IMR-90 (cell line): ENCODE measurements at regions not wholly inside any gene's neighbourhood (a gene's known extent, or its start where the extent isn't known, plus 50 kb on each side); places are given as distances from the start of the nearest gene placed in this dataset.

Source experiments
- ATAC-seq: fragments of 200-7000 bp; cut with Tn5 transposase; 2 replicates; pipeline ENCODE4 v1.9.1; 2020; ENCODE audit warnings: low read depth, mild to moderate bottlenecking, moderate library complexity
- BruUV-seq: library from RNA; stranded (reverse); fragments of 400-500 nt; replicated peaks from 2 replicates; lab custom pipeline; 2021; lab: Mats Ljungman, UMichigan
- CTCF ChIA-PET: fragments of 300-600 bp; formaldehyde crosslinking; extraction: SDS; loops from one replicate; lab custom pipeline; 2021; ENCODE audit warnings: antibody characterized with exemption; lab: Yijun Ruan, JAX
- POLR2A ChIA-PET: fragments of 300-600 bp; sonication (Branson Sonifier 250); formaldehyde crosslinking; loops from one replicate; lab custom pipeline; 2022; ENCODE audit warnings: antibody characterized with exemption; ENCODE audit not compliant: unreplicated experiment; lab: Charles Lee
- DNase-seq: peaks from one replicate; pipeline ENCODE4 v3.0.0; 2013
- H2AFZ ChIP-seq: replicated peaks from 2 replicates; pipeline ENCODE3; 2013; ENCODE audit warnings: low read length, mild to moderate bottlenecking; ENCODE audit not compliant: poor library complexity
- H2AK5ac ChIP-seq: 2 replicates; pipeline ENCODE4 v1.6.1; 2013; ENCODE audit warnings: low read depth, low read length, inconsistent platforms
- H2AK9ac ChIP-seq: replicated peaks from 2 replicates; pipeline ENCODE3; 2013; ENCODE audit warnings: mild to moderate bottlenecking, low read depth, low read length, moderate library complexity; ENCODE audit not compliant: poor library complexity
- H2BK120ac ChIP-seq: 2 replicates; pipeline ENCODE4 v1.6.1; 2013; ENCODE audit warnings: low read depth, low read length, inconsistent platforms
- H2BK15ac ChIP-seq: 3 replicates; pipeline ENCODE4 v1.6.1; 2013; ENCODE audit warnings: low read depth, low read length, inconsistent platforms
- H2BK20ac ChIP-seq: 2 replicates; pipeline ENCODE4 v1.6.1; 2013; ENCODE audit warnings: low read depth, mild to moderate bottlenecking, inconsistent platforms, low read length, moderate library complexity
- H2BK5ac ChIP-seq: 2 replicates; pipeline ENCODE4 v1.6.1; 2013; ENCODE audit warnings: mild to moderate bottlenecking, low read depth, low read length, inconsistent platforms; ENCODE audit not compliant: poor library complexity, severe bottlenecking
- H3K14ac ChIP-seq: replicated peaks from 2 replicates; pipeline ENCODE4 v1.6.1; 2013; ENCODE audit warnings: low read depth, low read length, inconsistent platforms
- H3K18ac ChIP-seq: 2 replicates; pipeline ENCODE4 v1.6.1; 2013; ENCODE audit warnings: low read depth, low read length, control low read depth
- H3K23ac ChIP-seq: 2 replicates; pipeline ENCODE4 v1.6.1; 2013; ENCODE audit warnings: low read depth, low read length, inconsistent platforms
- H3K27ac ChIP-seq: 2 replicates; pipeline ENCODE4 v1.5.1; 2013; ENCODE audit warnings: mild to moderate bottlenecking, control low read depth, low read length; ENCODE audit not compliant: insufficient read depth
- H3K27me3 ChIP-seq: 2 replicates; pipeline ENCODE4 v1.6.1; 2013; ENCODE audit warnings: low read length; ENCODE audit not compliant: control insufficient read depth, insufficient read depth
- H3K36me3 ChIP-seq: 2 replicates; pipeline ENCODE4 v1.6.1; 2013; ENCODE audit warnings: low read length, mixed read lengths; ENCODE audit not compliant: control insufficient read depth, insufficient read depth
- H3K4ac ChIP-seq: 2 replicates; pipeline ENCODE4 v1.6.1; 2013; ENCODE audit warnings: low read depth, low read length, inconsistent platforms
- H3K4me1 ChIP-seq: 2 replicates; pipeline ENCODE4 v1.6.1; 2013; ENCODE audit warnings: low read length, mixed read lengths; ENCODE audit not compliant: control insufficient read depth, insufficient read depth
- H3K4me2 ChIP-seq: 2 replicates; pipeline ENCODE4 v1.6.1; 2013; ENCODE audit warnings: low read depth, mild to moderate bottlenecking, control low read depth, low read length, moderate library complexity
- H3K4me3 ChIP-seq: 2 replicates; pipeline ENCODE4 v1.5.1; 2013; ENCODE audit warnings: low read depth, mild to moderate bottlenecking, control low read depth, low read length, moderate library complexity; ENCODE audit not compliant: insufficient read depth
- H3K56ac ChIP-seq: 2 replicates; pipeline ENCODE4 v1.6.1; 2013; ENCODE audit warnings: low read length, inconsistent platforms; ENCODE audit not compliant: insufficient read depth; ENCODE audit errors: extremely low read depth
- H3K79me1 ChIP-seq, 2 experiments: 2 replicates each; pipeline ENCODE4 v1.6.1; 2013; ENCODE audit warnings: low read length in 2 of 2, inconsistent platforms in 1 of 2, low read depth in 1 of 2
- H3K9ac ChIP-seq: 2 replicates; pipeline ENCODE4 v1.6.1; 2013; ENCODE audit warnings: low read depth, low read length, control low read depth
- H3K9me1 ChIP-seq: 2 replicates; pipeline ENCODE4 v1.6.1; 2013; ENCODE audit warnings: low read length, inconsistent platforms; ENCODE audit not compliant: insufficient read depth
- H3K9me3 ChIP-seq: 2 replicates; pipeline ENCODE4 v1.6.1; 2013; ENCODE audit warnings: low read length; ENCODE audit not compliant: control insufficient read depth, insufficient read depth
- H4K20me1 ChIP-seq: 2 replicates; pipeline ENCODE4 v1.6.1; 2013; ENCODE audit warnings: low read length, inconsistent platforms; ENCODE audit not compliant: insufficient read depth
- H4K5ac ChIP-seq: 2 replicates; pipeline ENCODE4 v1.6.1; 2013; ENCODE audit warnings: mild to moderate bottlenecking, low read depth, low read length, control low read depth
- H4K8ac ChIP-seq, 2 experiments: 2 replicates each; pipeline ENCODE4 v1.6.1; 2013; ENCODE audit warnings: low read depth in 2 of 2, low read length in 2 of 2, control low read depth in 1 of 2, inconsistent platforms in 1 of 2
- H4K91ac ChIP-seq: 2 replicates; pipeline ENCODE4 v1.6.1; 2013; ENCODE audit warnings: low read depth, low read length, inconsistent platforms; ENCODE audit not compliant: insufficient read depth
- BHLHE40 ChIP-seq: fragments of 150-350 bp; IDR thresholded peaks from 2 replicates; pipeline ENCODE4 v1.6.1; 2016; ENCODE audit warnings: mild to moderate bottlenecking, low read depth, low read length
- MAFK ChIP-seq: IDR thresholded peaks from 2 replicates; pipeline ENCODE4 v1.6.1; 2012; ENCODE audit warnings: low read depth, low read length, improper control_type of control experiment
- dilution Hi-C: fragments of 300-500 bp; cut with HindIII; formaldehyde crosslinking; loops from one replicate; pipeline ENCODE4 v1.14.3; 2018; ENCODE audit warnings: low sequenced_read_pairs; ENCODE audit not compliant: unreplicated experiment
- in situ Hi-C: fragments of 300-500 bp; cut with MboI; formaldehyde crosslinking; loops from 3 replicates; pipeline ENCODE4 v1.14.3; 2019; ENCODE audit warnings: low sequenced_read_pairs, inconsistent platforms, mixed read lengths
- intact Hi-C: fragments of 100-400 bp; cut with micrococcal nuclease; formaldehyde crosslinking; loops from 2 replicates; pipeline ENCODE4 v1.10.0; 2022

- ATAC-seq: no peak
- Histone ChIP-seq H2AK5ac (no peak overlapping the region), H3K9me1 (no peaks in the 10 kb centered on the region), H3K36me3 (no peaks in the 10 kb centered on the region), H2BK20ac (no peak overlapping the region), H3K18ac (no peak overlapping the region), H3K9me3 (peaks cover 12% of the 10 kb centered on the region; the same call in 1 of the 2 replicates), H3K27ac (no peak overlapping the region), H2BK120ac (no peak overlapping the region), H3K56ac (no peak overlapping the region), H4K91ac (no peak overlapping the region), H2BK15ac (no peak overlapping the region), H2AFZ (no peak overlapping the region), H3K4me2 (no peak overlapping the region), H3K23ac (no peak overlapping the region), H3K9ac (no peak overlapping the region), H3K79me1 (no peaks in the 10 kb centered on the region), H3K4me1 (no peaks in the 10 kb centered on the region), H3K14ac (no peak overlapping the region), H3K4me3 (no peak overlapping the region), H3K27me3 (no peaks in the 10 kb centered on the region), H4K20me1 (no peaks in the 10 kb centered on the region), H4K5ac (no peak overlapping the region), H3K4ac (no peak overlapping the region), H4K8ac (no peak overlapping the region), H2AK9ac (no peak overlapping the region), H2BK5ac (no peak overlapping the region)
- POLR2A ChIA-PET: no interaction called here
- DNase-seq: no peak
- CTCF ChIA-PET: no interaction called here
- peak; percentile 44 for TF ChIP-seq MAFK
- TF ChIP-seq BHLHE40: no peak
- in situ Hi-C loops (no loop called here), dilution Hi-C loops (no loop called here), intact Hi-C loops (no loop called here)
- no TSS peak for BruUV-seq
These were observed 1027.3 kb upstream of the CDH9 start for GRCh38 chr5:28065656-28066055.
